GM23248 (cell line): ENCODE measurements at regions not wholly inside any gene's neighbourhood (a gene's known extent, or its start where the extent isn't known, plus 50 kb on each side); places are given as distances from the start of the nearest gene placed in this dataset.

Source experiments
- DNase-seq: peaks from one replicate; pipeline ENCODE4 v3.0.0-alpha.2; 2015
- H2AFZ ChIP-seq: fragments of 200-600 bp; sonication (generic); 2 replicates; pipeline ENCODE4 v1.6.1; 2016; ENCODE audit warnings: antibody characterized with exemption
- H3F3A ChIP-seq: fragments of 200-600 bp; sonication (generic); 2 replicates; pipeline ENCODE4 v1.6.1; 2016; ENCODE audit warnings: mild to moderate bottlenecking, antibody characterized with exemption, mixed run types; ENCODE audit not compliant: insufficient read depth
- H3K27ac ChIP-seq: fragments of 200-600 bp; sonication (generic); 2 replicates; pipeline ENCODE4 v1.5.1; 2016; ENCODE audit warnings: mild to moderate bottlenecking
- H3K27me3 ChIP-seq: fragments of 200-600 bp; sonication (generic); replicated peaks from 2 replicates; pipeline ENCODE4 v1.6.1; 2016; ENCODE audit warnings: mild to moderate bottlenecking; ENCODE audit not compliant: insufficient read depth
- H3K36me3 ChIP-seq: fragments of 200-600 bp; sonication (generic); 2 replicates; pipeline ENCODE4 v1.6.1; 2016; ENCODE audit warnings: low read depth, mild to moderate bottlenecking
- H3K4me1 ChIP-seq: fragments of 200-600 bp; sonication (generic); 2 replicates; pipeline ENCODE4 v1.6.1; 2016; ENCODE audit warnings: mild to moderate bottlenecking; ENCODE audit not compliant: insufficient read depth
- H3K4me2 ChIP-seq: fragments of 200-600 bp; sonication (generic); one replicate; pipeline ENCODE4 v1.6.1; 2016; ENCODE audit warnings: mild to moderate bottlenecking; ENCODE audit not compliant: unreplicated experiment
- H3K4me3 ChIP-seq: fragments of 200-600 bp; sonication (generic); 2 replicates; pipeline ENCODE4 v1.5.1; 2016; ENCODE audit warnings: mild to moderate bottlenecking
- H3K79me2 ChIP-seq: fragments of 200-600 bp; sonication (generic); 2 replicates; pipeline ENCODE4 v1.6.1; 2016; ENCODE audit warnings: mild to moderate bottlenecking; ENCODE audit not compliant: insufficient read depth
- H3K9ac ChIP-seq: fragments of 200-600 bp; sonication (generic); 2 replicates; pipeline ENCODE4 v1.6.1; 2016; ENCODE audit warnings: mild to moderate bottlenecking
- H3K9me2 ChIP-seq: fragments of 200-600 bp; sonication (generic); 2 replicates; pipeline ENCODE4 v1.6.1; 2016; ENCODE audit warnings: mixed run types, mild to moderate bottlenecking, moderate library complexity; ENCODE audit not compliant: insufficient read depth
- H3K9me3 ChIP-seq: fragments of 200-600 bp; sonication (generic); one replicate; pipeline ENCODE4 v1.6.1; 2017; ENCODE audit warnings: low read depth
- H4K20me1 ChIP-seq: fragments of 200-600 bp; sonication (generic); 2 replicates; pipeline ENCODE4 v1.6.0; 2016; ENCODE audit not compliant: insufficient read depth
- EZH2 ChIP-seq: fragments of 200-600 bp; sonication (generic); IDR thresholded peaks from 2 replicates; pipeline ENCODE4 v1.6.1; 2018; ENCODE audit warnings: antibody characterized with exemption, mild to moderate bottlenecking; ENCODE audit not compliant: insufficient read depth, poor library complexity, severe bottlenecking
- EZH2phosphoT487 ChIP-seq: fragments of 200-600 bp; sonication (generic); IDR thresholded peaks from 2 replicates; pipeline ENCODE4 v1.6.1; 2018; ENCODE audit warnings: antibody characterized with exemption, moderate library complexity, mild to moderate bottlenecking, low read depth; ENCODE audit not compliant: insufficient read depth
- WGBS, 2 experiments: methylation state at CpG; one replicate each; pipeline ENCODE4 v1.1.6; 2015 to 2017; ENCODE audit warnings: low lambda C conversion rate in 2 of 2, low coverage in 1 of 2; ENCODE audit errors: missing lambda C conversion rate in 2 of 2; 5-methylcytosine and 5-hydroxymethylcytosine counted together
- in situ Hi-C: fragments of 300-500 bp; cut with MboI; formaldehyde crosslinking; loops from 2 replicates; pipeline ENCODE4 v1.15.0; 2020

DNA sequence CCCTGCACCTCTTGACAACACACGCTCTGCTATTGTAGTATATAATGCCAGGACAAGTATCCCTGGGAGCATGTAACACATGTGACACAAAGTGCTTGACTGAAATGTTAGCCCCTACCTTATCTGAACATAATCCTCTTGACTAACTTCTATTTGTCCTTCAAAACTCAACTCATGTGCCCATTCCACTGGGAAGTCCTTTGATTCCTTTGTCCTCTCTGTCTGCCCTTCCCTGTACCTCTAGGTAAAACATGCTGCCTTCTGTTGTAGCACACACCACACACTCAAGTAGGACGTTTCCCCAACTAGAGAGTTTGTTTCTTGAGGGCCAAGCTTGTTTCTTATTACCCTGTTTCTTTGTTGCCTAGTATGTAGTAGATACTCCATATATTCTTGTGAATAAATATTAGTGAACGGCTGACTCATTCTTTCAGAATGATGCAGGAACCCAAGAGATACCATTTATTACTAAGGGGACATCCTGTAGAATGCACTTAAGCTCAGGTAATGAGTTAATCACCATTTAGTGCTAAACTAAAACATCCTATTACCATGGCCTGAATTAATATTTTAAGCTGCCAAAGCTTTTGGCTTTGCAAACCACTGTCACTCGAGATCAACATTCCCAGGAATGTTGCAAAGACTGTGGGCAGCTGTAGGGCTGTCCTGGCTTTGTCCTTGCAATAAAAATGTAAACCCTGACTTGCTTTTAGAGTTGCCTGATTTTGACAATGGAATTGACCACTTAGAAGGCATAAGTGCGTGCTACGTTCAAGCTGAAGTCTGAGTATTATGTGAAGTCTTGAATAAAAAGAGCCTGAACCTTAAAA lies 313.4 kb downstream of the COG6 start:
- Histone ChIP-seq H3K4me2 (no peak overlapping the region), H4K20me1 (no peaks in the 10 kb centered on the region), H2AFZ (no peak overlapping the region), H3K4me1 (no peaks in the 10 kb centered on the region), H3K9ac (no peak overlapping the region), H3K4me3 (no peak overlapping the region), H3K27ac (no peak overlapping the region), H3K27me3 (no peaks in the 10 kb centered on the region), H3K9me3 (no peaks in the 10 kb centered on the region), H3K9me2 (no peaks in the 10 kb centered on the region), H3K79me2 (no peaks in the 10 kb centered on the region), H3F3A (no peaks in the 10 kb centered on the region), H3K36me3 (no peaks in the 10 kb centered on the region)
- in situ Hi-C loops = no loop called here
- DNase-seq = no peak
- WGBS, 2 experiments = 41% methylated on average over 6 of the region's 6 CpGs
- TF ChIP-seq EZH2 (no peak), EZH2phosphoT487 (no peak)

DNA sequence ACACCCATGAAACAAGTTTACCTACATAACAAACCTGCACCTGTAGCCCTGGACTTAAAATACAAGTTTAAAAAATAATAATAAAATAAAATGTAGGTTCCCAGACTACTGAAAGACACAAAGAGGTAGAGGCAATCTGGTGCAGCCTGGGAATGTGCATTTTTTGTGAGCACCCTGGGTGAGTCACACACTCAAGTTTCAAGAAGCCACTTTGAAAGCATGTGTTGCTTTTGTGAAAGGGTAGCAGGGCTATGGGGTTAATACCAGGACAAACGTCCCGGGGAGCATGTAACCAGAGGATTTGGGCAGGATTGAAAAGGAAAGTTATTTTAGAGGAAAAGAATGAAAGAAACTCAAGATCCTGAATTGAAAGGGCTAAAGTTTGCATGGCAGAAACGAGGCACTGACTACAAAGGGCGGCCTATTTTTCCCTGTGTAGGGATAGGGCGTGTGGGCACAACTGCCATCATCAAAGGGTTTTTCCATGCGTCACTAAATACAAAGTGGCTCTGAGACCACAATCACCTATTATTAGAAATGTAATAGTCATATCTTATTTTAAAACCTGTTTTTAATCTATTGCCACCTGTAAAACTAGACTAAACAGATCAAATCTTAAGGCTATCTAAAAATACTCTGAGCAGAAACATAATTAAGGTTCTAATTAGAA lies 314.9 kb downstream of the COG6 start:
- Histone ChIP-seq H3F3A (no peaks in the 10 kb centered on the region), H2AFZ (no peak overlapping the region), H3K9ac (no peak overlapping the region), H3K4me2 (no peak overlapping the region), H3K27ac (no peak overlapping the region), H3K79me2 (no peaks in the 10 kb centered on the region), H3K9me3 (no peaks in the 10 kb centered on the region), H3K9me2 (no peaks in the 10 kb centered on the region), H3K36me3 (no peaks in the 10 kb centered on the region), H4K20me1 (no peaks in the 10 kb centered on the region), H3K4me1 (no peaks in the 10 kb centered on the region), H3K27me3 (no peaks in the 10 kb centered on the region), H3K4me3 (no peak overlapping the region)
- whole genome bisulfite sequencing, 2 experiments = 59 to 65% methylated on average over 6 of the region's 6 CpGs
- DNase-seq = no peak
- in situ Hi-C loops = no loop called here
- TF ChIP-seq EZH2phosphoT487 (no peak), EZH2 (no peak)

DNA sequence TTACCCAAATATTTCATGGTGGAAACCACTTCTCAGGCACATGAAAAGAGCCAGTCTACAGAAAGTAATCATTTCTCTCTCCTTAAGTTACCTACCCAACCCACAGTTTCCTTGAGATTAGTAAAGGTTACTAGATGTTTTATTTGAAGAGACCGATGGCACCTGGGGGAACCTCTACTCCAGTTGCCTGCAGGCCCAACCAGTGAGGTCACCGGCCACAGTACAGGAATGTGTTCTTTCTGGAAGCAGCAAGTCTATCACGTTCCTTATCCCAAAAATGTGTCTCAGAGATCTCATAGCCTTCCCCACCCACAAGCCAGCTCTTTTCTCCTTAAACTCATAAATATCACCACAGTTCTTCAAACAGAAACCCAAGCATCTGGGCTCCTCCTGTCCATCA lies 316.1 kb downstream of the COG6 start:
- no peak for TF ChIP-seq EZH2
- no peak for TF ChIP-seq EZH2phosphoT487
- H3K4me1 ChIP-seq = no peaks in the 10 kb centered on the region
- in situ Hi-C loops = no loop called here
- no peaks in the 10 kb centered on the region for H3K9me2 ChIP-seq
- no peaks in the 10 kb centered on the region for H3K79me2 ChIP-seq
- WGBS, 2 experiments = 55 to 59% methylated on average over 3 of the region's 3 CpGs
- H3K9me3 ChIP-seq = no peaks in the 10 kb centered on the region
- H3K4me3 ChIP-seq = no peak overlapping the region
- H3K27me3 ChIP-seq = no peaks in the 10 kb centered on the region
- no peaks in the 10 kb centered on the region for H3F3A ChIP-seq
- H3K4me2 ChIP-seq = no peak overlapping the region
- no peak overlapping the region for H3K27ac ChIP-seq
- H4K20me1 ChIP-seq = no peaks in the 10 kb centered on the region
- no peak overlapping the region for H2AFZ ChIP-seq
- no peaks in the 10 kb centered on the region for H3K36me3 ChIP-seq
- DNase-seq = no peak
- no peak overlapping the region for H3K9ac ChIP-seq

DNA sequence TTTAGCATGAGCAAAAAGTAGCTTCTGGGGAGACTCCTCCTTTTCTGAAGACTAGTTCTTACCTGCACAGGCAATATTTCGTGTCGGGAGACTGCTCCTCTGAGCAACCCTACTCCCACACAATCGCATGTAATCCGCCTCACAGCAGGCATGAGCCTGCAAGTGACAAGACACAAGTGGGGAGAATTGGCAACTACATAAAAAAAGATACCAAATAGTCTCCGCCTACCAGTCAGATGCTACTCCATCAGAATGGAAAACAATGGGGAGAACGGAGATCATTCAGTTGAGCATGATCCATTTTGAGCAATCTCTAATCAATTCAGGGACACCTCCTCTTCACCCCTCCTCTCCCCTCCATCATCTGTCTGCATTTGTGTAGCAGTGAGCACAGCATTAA lies 321.0 kb downstream of the COG6 start:
- no peak overlapping the region for H3K9ac ChIP-seq
- H3K4me2 ChIP-seq = no peak overlapping the region
- H3K4me1 ChIP-seq = no peaks in the 10 kb centered on the region
- no peaks in the 10 kb centered on the region for H3F3A ChIP-seq
- no peaks in the 10 kb centered on the region for H3K79me2 ChIP-seq
- no peak overlapping the region for H3K27ac ChIP-seq
- H3K9me2 ChIP-seq = no peaks in the 10 kb centered on the region
- no peak for DNase-seq
- no peaks in the 10 kb centered on the region for H3K9me3 ChIP-seq
- no peaks in the 10 kb centered on the region for H3K27me3 ChIP-seq
- no peaks in the 10 kb centered on the region for H4K20me1 ChIP-seq
- H3K36me3 ChIP-seq = no peaks in the 10 kb centered on the region
- H3K4me3 ChIP-seq = no peak overlapping the region
- no peak for TF ChIP-seq EZH2phosphoT487
- TF ChIP-seq EZH2 = no peak
- 63 to 72% methylated on average over 6 of the region's 6 CpGs for WGBS, 2 experiments
- no peak overlapping the region for H2AFZ ChIP-seq
- in situ Hi-C loops = no loop called here
